GM06990 (cell line): ENCODE measurements at regions not wholly inside any gene's neighbourhood (a gene's known extent, or its start where the extent isn't known, plus 50 kb on each side); places are given as distances from the start of the nearest gene placed in this dataset.

Experiments used
- DNase-seq: peaks from one replicate; pipeline ENCODE4 v3.0.0-alpha.2; 2011; ENCODE audit not compliant: insufficient read length; ENCODE audit errors: extremely low read depth
- H3K27me3 ChIP-seq: replicated peaks from 2 replicates; pipeline ENCODE4 v1.6.0; 2011; ENCODE audit warnings: low read length; ENCODE audit not compliant: control insufficient read depth, insufficient read depth
- H3K36me3 ChIP-seq: 2 replicates; pipeline ENCODE4 v1.5.1; 2011; ENCODE audit warnings: low read length; ENCODE audit not compliant: control insufficient read depth, insufficient read depth
- H3K4me3 ChIP-seq: replicated peaks from 2 replicates; pipeline ENCODE4 v1.5.1; 2011; ENCODE audit warnings: low read depth, mild to moderate bottlenecking, control low read depth, low read length
- TF ChIP-seq, protein P1 (sequence below): IDR thresholded peaks from 2 replicates; pipeline ENCODE4 v1.5.1; 2011; ENCODE audit warnings: low read length, control low read depth, mild to moderate bottlenecking, inconsistent platforms; ENCODE audit not compliant: insufficient read depth, poor library complexity, severe bottlenecking

DNA sequence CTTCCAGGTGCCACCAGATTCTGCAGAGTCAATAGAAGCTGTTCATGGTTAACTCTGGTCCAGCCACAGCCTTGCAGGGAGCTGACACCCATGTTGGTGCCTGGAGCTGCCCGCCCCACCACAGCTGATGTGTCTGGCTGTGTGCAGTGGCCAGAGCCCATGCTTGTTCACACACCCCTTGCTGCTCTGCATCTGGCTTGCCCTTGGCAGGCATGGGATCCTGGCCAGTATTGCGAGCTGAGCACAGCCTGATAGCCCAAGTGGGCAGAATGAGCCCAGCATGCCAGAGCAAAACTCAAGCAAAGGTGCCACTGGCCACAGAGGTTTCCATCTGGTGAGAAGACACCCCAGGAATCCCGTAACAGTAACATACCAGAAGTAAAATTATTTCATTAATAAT is 843.6 kb downstream of the SORCS1 start:
- DNase-seq, result no peak
- Histone ChIP-seq H3K27me3 (no peaks in the 10 kb centered on the region), H3K36me3 (no peaks in the 10 kb centered on the region), H3K4me3 (no peak overlapping the region)
- TF ChIP-seq, protein P1, sequence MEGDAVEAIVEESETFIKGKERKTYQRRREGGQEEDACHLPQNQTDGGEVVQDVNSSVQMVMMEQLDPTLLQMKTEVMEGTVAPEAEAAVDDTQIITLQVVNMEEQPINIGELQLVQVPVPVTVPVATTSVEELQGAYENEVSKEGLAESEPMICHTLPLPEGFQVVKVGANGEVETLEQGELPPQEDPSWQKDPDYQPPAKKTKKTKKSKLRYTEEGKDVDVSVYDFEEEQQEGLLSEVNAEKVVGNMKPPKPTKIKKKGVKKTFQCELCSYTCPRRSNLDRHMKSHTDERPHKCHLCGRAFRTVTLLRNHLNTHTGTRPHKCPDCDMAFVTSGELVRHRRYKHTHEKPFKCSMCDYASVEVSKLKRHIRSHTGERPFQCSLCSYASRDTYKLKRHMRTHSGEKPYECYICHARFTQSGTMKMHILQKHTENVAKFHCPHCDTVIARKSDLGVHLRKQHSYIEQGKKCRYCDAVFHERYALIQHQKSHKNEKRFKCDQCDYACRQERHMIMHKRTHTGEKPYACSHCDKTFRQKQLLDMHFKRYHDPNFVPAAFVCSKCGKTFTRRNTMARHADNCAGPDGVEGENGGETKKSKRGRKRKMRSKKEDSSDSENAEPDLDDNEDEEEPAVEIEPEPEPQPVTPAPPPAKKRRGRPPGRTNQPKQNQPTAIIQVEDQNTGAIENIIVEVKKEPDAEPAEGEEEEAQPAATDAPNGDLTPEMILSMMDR, result no peak

DNA sequence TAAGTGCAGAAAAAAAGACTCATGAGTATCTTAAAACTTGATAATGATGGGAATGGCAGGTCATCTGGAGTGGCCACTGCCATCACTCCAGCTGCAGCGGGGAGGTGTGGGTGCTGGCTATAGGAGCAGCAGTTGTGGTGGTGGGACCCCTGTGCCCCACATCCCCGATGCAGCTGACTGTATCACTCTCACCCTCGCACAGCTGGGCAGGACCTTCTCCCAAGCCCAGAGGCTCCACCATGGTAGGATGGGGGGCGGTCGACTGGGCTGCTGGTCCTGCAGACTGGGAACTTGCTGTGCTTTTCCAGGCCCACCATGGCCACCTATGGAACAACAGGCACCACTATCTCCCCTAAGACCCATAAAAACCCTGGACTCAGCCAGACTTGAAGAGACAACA is 844.4 kb downstream of the SORCS1 start:
- Histone ChIP-seq H3K4me3 (no peak overlapping the region), H3K27me3 (no peaks in the 10 kb centered on the region), H3K36me3 (no peaks in the 10 kb centered on the region)
- TF ChIP-seq, protein P1, result no peak
- DNase-seq, result no peak

DNA sequence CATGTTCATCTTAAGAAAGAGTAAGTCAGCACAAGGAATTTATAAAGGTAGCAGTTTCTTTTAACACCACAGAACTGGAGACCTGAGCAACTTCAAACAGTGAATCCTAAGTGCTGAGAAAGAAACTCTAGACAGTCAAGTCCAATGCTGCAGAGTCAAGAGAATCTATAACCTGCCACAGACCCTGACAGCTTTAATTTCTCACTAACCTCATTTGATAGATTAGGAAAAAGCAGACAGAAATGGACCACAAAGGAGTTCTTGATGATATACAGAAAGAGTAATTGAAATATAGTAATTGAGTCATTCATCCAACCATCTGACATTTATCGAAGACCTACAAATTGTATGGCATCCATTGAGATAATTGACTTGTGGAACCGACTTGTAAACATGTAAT is 847.0 kb downstream of the SORCS1 start:
- Histone ChIP-seq H3K27me3 (no peaks in the 10 kb centered on the region), H3K4me3 (no peak overlapping the region), H3K36me3 (no peaks in the 10 kb centered on the region)
- no peak for DNase-seq
- TF ChIP-seq, protein P1, result no peak

DNA sequence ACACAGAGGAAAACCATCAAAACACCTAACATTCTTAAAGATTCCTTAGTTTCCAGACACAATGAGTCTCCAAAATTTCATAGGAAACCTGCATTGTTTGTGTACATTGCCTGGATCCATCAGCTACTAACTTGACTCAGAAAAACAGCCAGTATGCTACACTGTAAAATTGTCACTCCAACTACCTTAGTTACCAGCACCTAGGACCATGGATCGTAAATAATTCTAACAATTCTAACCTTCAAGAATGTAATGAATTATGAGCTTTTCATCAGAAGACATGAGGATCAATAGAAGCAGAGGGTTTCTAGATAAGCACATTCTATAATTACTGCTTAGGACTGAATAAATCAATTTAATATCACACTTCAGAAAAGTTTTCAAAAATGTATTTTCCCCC is 851.5 kb downstream of the SORCS1 start:
- Histone ChIP-seq H3K4me3 (no peak overlapping the region), H3K36me3 (no peaks in the 10 kb centered on the region), H3K27me3 (no peaks in the 10 kb centered on the region)
- DNase-seq, result no peak
- TF ChIP-seq, protein P1, result no peak

DNA sequence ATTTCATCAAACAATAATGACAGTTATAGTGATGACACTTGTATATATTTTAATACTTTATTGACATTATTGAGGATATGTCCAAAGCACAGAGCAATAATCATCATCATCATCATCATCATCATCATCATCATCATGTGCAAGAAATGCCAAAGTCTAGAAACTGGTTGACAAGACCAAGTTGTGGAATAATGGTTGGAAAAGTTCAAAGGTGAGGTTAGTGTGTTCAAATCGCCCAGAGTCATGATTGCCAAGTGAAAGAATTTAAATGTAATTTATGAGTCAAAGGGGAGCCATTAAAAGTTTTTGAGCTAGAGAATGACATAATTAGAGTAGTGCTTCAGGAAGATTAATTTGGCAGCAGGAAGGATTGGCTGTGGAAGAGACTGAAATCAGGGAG is 852.4 kb downstream of the SORCS1 start:
- no peak overlapping the region for H3K4me3 ChIP-seq
- no peaks in the 10 kb centered on the region for H3K27me3 ChIP-seq
- H3K36me3 ChIP-seq, result no peaks in the 10 kb centered on the region
- DNase-seq, result no peak
- TF ChIP-seq, protein P1, result no peak

DNA sequence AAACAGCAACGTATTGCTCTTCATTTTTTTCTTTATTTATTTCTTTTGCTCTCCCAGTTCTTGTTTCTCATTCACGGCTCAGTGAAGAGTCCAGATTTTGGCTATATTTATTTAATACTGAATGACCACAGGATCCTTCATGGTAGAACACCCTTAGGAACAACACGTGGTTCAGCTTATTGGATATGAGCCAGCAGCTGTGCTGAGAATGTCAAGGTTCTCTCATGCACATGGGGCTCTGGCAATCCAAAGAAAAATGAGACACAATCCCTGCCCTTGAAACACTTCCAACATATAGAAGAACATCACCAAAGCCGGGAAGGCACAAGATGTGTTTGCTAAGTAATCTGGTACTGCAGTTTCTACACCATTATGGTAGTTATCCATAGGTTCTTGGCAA is 852.9 kb downstream of the SORCS1 start:
- Histone ChIP-seq H3K4me3 (no peak overlapping the region), H3K27me3 (no peaks in the 10 kb centered on the region), H3K36me3 (no peaks in the 10 kb centered on the region)
- no peak for DNase-seq
- TF ChIP-seq, protein P1, result no peak
